HepG2 (cell line): ENCODE measurements at regions not wholly inside any gene's neighbourhood (a gene's known extent, or its start where the extent isn't known, plus 50 kb on each side); places are given as distances from the start of the nearest gene placed in this dataset.

ENCODE experiments used
- CEBPB ChIP-seq: IDR thresholded peaks from 2 replicates; pipeline ENCODE4 v1.6.1; 2011; ENCODE audit warnings: low read depth, low read length, improper control_type of control experiment, borderline replicate concordance
- CTCF ChIP-seq: sonication (generic); formaldehyde crosslinking; IDR thresholded peaks from 2 replicates; pipeline ENCODE4 v1.5.0; 2020; ENCODE audit warnings: mild to moderate bottlenecking, missing genetic modification reagents, moderate library complexity
- IRF1 ChIP-seq: sonication (generic); formaldehyde crosslinking; IDR thresholded peaks from 2 replicates; pipeline ENCODE4 v1.4.0; 2020; ENCODE audit warnings: low read depth, mild to moderate bottlenecking, missing genetic modification reagents
- SCMH1 ChIP-seq: sonication (generic); formaldehyde crosslinking; IDR thresholded peaks from 2 replicates; pipeline ENCODE4 v1.9.0; 2021; ENCODE audit warnings: missing genetic modification reagents, mild to moderate bottlenecking, borderline replicate concordance
- SIN3B ChIP-seq: fragments of 150-350 bp; IDR thresholded peaks from 2 replicates; pipeline ENCODE4 v1.6.1; 2014; ENCODE audit warnings: low read length

GRCh38 chr5:74192606-74193299 lies 447.8 kb downstream of the ENC1 start:
- TF ChIP-seq SCMH1 (no peak), CTCF (CRISPR knock-in tag) (no peak), CEBPB (no peak), IRF1 (CRISPR knock-in tag) (no peak), SIN3B (no peak)
